Uterus (tissue), 2 donors: ENCODE measurements at regions not wholly inside any gene's neighbourhood (a gene's known extent, or its start where the extent isn't known, plus 50 kb on each side); places are given as distances from the start of the nearest gene placed in this dataset.
"Not testable (repeated sequence)": the region's sequence is repeated elsewhere in the genome, so short reads cannot be mapped to it uniquely, and the experiment has no call there.

Experiments
- CTCF ChIP-seq, 4 experiments: fragments of 200-600 bp in 2 of 4; fragments of 450-650 bp in 2 of 4; sonication (generic) in 2 of 4; IDR thresholded peaks; one replicate each; pipeline ENCODE4 v1.5.1; 2016 to 2019; ENCODE audit warnings: antibody characterized with exemption in 4 of 4, mild to moderate bottlenecking in 2 of 4, moderate library complexity in 1 of 4
- POLR2A ChIP-seq, 2 donors: fragments of 450-650 bp; IDR thresholded peaks; one replicate each; pipeline ENCODE4 v1.6.1; 2016; ENCODE audit warnings: antibody characterized with exemption in 2 of 2, mild to moderate bottlenecking in 1 of 2, moderate library complexity in 1 of 2

DNA sequence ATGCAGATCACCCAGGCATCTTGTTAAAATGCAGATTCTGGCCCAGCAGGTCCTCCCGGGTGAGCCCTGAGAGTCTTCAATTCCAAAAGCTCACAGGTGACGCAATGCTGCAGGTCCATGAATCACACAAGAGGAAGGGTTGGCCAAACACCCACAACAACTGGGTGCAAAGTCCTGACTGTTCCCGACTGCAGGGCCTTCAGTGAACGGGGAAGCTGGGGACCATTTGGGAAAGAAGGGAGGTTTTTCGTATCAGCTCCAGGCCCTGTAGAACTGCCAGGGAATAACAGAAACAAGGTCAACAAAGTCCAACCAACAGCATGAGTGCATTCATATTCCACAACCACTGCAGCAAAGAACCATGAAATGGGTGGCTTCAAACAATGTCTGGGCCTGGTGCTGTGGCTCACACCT lies 106.1 kb upstream of the ROPN1B start:
- TF ChIP-seq CTCF, POLR2A (IDR thresholded peaks at IDR 0.05): not testable (repeated sequence)
